ENCODE measurements at regions not wholly inside any gene's neighbourhood (a gene's known extent, or its start where the extent isn't known, plus 50 kb on each side); places are given as distances from the start of the nearest gene placed in this dataset.

DNA sequence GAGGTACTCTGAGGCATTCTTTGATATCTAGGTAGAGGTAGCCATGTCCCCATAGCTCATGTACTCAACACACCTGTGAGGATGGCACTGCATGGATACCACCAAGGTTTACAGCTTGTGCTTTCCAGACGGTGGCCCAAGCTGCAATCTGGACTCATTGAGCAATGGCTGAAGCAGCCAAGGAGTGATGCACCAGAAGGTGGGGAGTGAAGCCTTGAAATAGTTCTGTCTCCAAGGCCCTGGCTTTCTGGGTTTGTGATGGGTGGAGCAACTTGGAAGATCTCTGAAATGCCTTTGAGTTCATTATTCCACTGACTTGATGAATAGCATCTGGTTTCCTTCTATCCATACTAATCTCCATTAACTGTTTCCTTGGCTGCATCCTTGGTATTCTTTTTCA is 290.0 kb upstream of the NOVA1 start:
- Histone ChIP-seq H3K27me3 (no peaks in the 10 kb centered on the region), H3K36me3 (no peaks in the 10 kb centered on the region), H3K4me3 (replicated peaks in 1 of 3) (no peak overlapping the region), H3K4me1 (no peaks in the 10 kb centered on the region), H3K9me3 (no peaks in the 10 kb centered on the region), H3K27ac (no peak overlapping the region)
- DNase-seq = peak in 1 of 2 donors; percentile 2
- WGBS, 2 donors = 86% methylated on average over 1 of the region's 1 CpG; no CpG with 5 or more reads in 1 of the 2 donors
- intact Hi-C loops (cut with DNase I) = no loop called here
- no peak for TF ChIP-seq POLR2A (IDR thresholded peaks at IDR 0.05)
- TF ChIP-seq, protein P1, sequence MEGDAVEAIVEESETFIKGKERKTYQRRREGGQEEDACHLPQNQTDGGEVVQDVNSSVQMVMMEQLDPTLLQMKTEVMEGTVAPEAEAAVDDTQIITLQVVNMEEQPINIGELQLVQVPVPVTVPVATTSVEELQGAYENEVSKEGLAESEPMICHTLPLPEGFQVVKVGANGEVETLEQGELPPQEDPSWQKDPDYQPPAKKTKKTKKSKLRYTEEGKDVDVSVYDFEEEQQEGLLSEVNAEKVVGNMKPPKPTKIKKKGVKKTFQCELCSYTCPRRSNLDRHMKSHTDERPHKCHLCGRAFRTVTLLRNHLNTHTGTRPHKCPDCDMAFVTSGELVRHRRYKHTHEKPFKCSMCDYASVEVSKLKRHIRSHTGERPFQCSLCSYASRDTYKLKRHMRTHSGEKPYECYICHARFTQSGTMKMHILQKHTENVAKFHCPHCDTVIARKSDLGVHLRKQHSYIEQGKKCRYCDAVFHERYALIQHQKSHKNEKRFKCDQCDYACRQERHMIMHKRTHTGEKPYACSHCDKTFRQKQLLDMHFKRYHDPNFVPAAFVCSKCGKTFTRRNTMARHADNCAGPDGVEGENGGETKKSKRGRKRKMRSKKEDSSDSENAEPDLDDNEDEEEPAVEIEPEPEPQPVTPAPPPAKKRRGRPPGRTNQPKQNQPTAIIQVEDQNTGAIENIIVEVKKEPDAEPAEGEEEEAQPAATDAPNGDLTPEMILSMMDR (IDR thresholded peaks at IDR 0.05) = no peak

DNA sequence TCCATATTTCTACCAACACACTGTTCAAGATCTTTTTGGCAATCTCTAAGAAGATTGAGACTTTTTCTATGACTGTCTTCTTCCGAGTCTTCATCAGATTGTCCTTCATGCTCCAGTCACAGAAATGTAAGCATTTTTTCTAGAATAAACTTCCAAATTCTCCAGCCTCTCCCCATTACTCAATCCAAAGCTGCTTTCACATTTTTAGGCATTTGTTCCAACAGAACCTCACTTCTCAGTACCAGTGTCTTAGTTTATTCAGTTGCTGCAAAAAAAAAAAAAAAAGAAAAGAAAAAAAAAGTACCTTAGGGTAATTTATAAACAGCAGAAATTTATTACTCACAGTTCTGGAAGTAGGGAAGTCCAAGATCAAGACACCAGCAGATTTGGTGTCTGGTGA is 290.8 kb upstream of the NOVA1 start:
- no peaks in the 10 kb centered on the region for H3K36me3 ChIP-seq
- no peaks in the 10 kb centered on the region for H3K9me3 ChIP-seq
- no peak overlapping the region for H3K4me3 ChIP-seq (replicated peaks in 1 of 3)
- DNase-seq = no peak
- no peak for TF ChIP-seq POLR2A (IDR thresholded peaks at IDR 0.05)
- TF ChIP-seq, protein P1 (IDR thresholded peaks at IDR 0.05) = no peak
- H3K27me3 ChIP-seq = no peaks in the 10 kb centered on the region
- no peaks in the 10 kb centered on the region for H3K4me1 ChIP-seq
- intact Hi-C loops (cut with DNase I) = no loop called here
- H3K27ac ChIP-seq = no peak overlapping the region
- 88 to 91% methylated on average over 1 of the region's 1 CpG for WGBS, 2 donors

DNA sequence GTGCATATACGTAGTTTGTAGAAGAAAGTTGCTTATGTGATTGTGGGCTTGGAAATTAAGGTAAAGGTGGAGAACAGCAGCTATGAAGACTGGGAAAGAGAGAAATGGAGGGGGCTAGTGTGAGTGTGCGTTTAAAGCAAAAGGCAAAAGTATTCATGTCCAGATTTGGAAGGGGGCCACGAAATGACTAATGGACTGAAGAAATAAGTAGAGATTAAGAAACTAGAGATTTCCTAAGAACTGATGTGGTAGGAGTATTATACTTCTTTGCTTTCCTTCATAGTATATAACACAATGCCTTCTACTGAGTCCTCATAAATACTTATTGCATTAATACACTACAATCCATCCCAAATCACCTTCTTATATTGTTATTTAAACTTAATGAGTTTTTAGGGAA is 298.6 kb upstream of the NOVA1 start:
- no peaks in the 10 kb centered on the region for H3K27me3 ChIP-seq
- peaks cover 0 to 6% of the 10 kb centered on the region in 2 donors for H3K4me1 ChIP-seq
- peak in 1 of 2 donors; percentile 3 for DNase-seq
- no peaks in the 10 kb centered on the region for H3K9me3 ChIP-seq
- 81 to 82% methylated on average over 3 of the region's 3 CpGs for WGBS, 2 donors
- H3K27ac ChIP-seq = no peak overlapping the region
- TF ChIP-seq, protein P1 (IDR thresholded peaks at IDR 0.05) = no peak
- TF ChIP-seq POLR2A (IDR thresholded peaks at IDR 0.05) = no peak
- H3K4me3 ChIP-seq (replicated peaks in 1 of 3) = no peak overlapping the region
- intact Hi-C loops (cut with DNase I) = no loop called here
- H3K36me3 ChIP-seq = no peaks in the 10 kb centered on the region

DNA sequence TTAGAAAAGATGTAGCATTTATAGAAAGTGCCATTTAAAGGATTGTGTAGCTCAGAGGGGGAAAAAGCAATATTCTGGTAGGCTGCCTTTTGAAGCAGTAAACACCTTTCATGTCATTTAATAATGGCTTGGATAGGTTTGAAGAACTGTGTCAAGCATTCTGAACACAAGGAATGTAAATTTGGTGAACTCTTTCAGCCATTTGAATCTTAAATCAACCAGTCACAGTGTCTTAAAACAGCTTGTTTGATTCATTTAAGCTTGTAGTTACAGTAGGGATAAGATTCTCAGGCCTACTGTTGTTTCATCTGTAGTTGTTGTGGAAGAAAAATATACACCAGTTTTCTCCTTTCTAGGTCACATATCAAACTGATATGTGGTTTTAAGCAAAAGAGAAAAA is 299.4 kb upstream of the NOVA1 start:
- intact Hi-C loops (cut with DNase I) = no loop called here
- Histone ChIP-seq H3K27me3 (no peaks in the 10 kb centered on the region), H3K9me3 (no peaks in the 10 kb centered on the region), H3K36me3 (no peaks in the 10 kb centered on the region), H3K27ac (no peak overlapping the region), H3K4me1 (peaks cover 0 to 6% of the 10 kb centered on the region in 2 donors), H3K4me3 (replicated peaks in 1 of 3) (no peak overlapping the region)
- no peak for TF ChIP-seq POLR2A (IDR thresholded peaks at IDR 0.05)
- TF ChIP-seq, protein P1 (IDR thresholded peaks at IDR 0.05) = no peak
- no peak for DNase-seq

DNA sequence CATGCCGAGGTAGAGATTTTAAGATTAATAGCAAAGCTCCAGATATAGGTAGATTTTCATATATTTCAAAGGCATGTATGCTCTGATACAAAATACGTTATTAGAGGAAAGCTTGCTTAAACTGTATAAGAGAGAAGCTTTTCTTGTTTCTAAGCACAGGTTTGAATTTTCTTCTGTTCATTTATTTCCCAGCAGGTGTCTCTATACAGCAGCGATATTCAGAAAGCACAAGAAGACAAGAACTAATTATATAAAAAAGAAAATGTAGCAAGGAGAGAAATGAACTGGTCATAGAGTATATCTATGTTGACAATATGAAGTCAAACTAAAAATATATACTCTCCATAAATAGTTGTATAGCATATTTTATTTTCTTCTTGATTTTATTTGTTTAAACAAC is 307.4 kb upstream of the NOVA1 start:
- no peak overlapping the region for H3K27ac ChIP-seq
- no peak overlapping the region for H3K4me3 ChIP-seq (replicated peaks in 1 of 3)
- intact Hi-C loops (cut with DNase I) = no loop called here

More for the DNA sequence above, 307.4 kb upstream of the NOVA1 start:
- TF ChIP-seq, protein P1 (IDR thresholded peaks at IDR 0.05) = peak in 1 of 6 experiments; percentile 20
- TF ChIP-seq POLR2A (IDR thresholded peaks at IDR 0.05) = no peak
- 70 to 75% methylated on average over 3 of the region's 3 CpGs for WGBS, 2 donors
- Histone ChIP-seq H3K27me3 (no peaks in the 10 kb centered on the region), H3K36me3 (no peaks in the 10 kb centered on the region), H3K9me3 (no peaks in the 10 kb centered on the region), H3K4me1 (no peaks in the 10 kb centered on the region)
- no peak for DNase-seq

Data from thyroid gland (tissue), 4 donors.